ENCODE measurements at regions not wholly inside any gene's neighbourhood (a gene's known extent, or its start where the extent isn't known, plus 50 kb on each side); places are given as distances from the start of the nearest gene placed in this dataset.

GRCh38 chr14:97273540-97273939 lies 476.4 kb downstream of the VRK1 start:
- TF ChIP-seq EZH2 (IDR thresholded peaks at IDR 0.05; ENCODE audit: insufficient read depth, low read length) (no peak), CTCF (IDR thresholded peaks at IDR 0.05; ENCODE audit: insufficient read depth, low read depth, low read length) (no peak)

Measured in astrocyte (in vitro differentiated cells and primary cell).